Fibroblast of the aortic adventitia (primary cell): ENCODE measurements at regions not wholly inside any gene's neighbourhood (a gene's known extent, or its start where the extent isn't known, plus 50 kb on each side); places are given as distances from the start of the nearest gene placed in this dataset.
A peak's percentile ranks its signal among the peaks of the same experiment; 100 is the strongest.

ENCODE experiments used
- DNase-seq: peaks from one replicate; pipeline ENCODE4 v3.0.0-alpha.2; 2010; ENCODE audit warnings: low read depth
- H3K4me3 ChIP-seq: 2 replicates; pipeline ENCODE4 v1.5.1; 2011; ENCODE audit warnings: low read depth, mild to moderate bottlenecking, control low read depth, low read length, moderate library complexity
- CTCF ChIP-seq: IDR thresholded peaks from 2 replicates; pipeline ENCODE4 v1.5.1; 2011; ENCODE audit warnings: mild to moderate bottlenecking, low read length, control low read depth, inconsistent platforms; ENCODE audit not compliant: insufficient read depth

DNA sequence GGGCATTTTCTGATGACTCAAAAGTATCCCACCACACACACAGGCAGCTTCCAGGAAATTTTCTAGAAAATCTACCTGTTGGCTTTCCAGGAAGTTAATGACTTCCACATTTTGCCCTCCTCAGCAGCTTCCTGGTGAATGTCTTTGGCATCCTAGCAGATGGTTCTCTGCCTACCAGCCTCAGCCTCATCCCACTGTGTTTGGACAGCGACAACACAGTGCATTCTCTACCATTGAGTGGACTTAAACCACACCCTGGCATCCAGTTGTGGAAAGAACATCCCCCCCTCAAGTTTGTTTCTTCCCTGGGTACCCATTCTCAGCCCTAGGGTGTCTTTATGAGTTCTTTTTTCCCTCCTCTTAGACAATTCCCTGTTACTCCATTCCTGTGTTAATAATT lies 50.8 kb upstream of the GADL1 start:
- no peak for DNase-seq
- H3K4me3 ChIP-seq: no peak overlapping the region
- no peak for TF ChIP-seq CTCF

- DNase-seq: no peak
- H3K4me3 ChIP-seq: no peak overlapping the region
- TF ChIP-seq CTCF: no peak
Observed at GRCh38 chr3:30948426-30948825, 54.0 kb upstream of the GADL1 start.

GRCh38 chr3:30951826-30952225 lies 57.4 kb upstream of the GADL1 start:
- no peak for TF ChIP-seq CTCF
- DNase-seq: peak; percentile 9
- H3K4me3 ChIP-seq: no peak overlapping the region

- no peak for TF ChIP-seq CTCF
- DNase-seq: peak; percentile 45
Observed at GRCh38 chr3:30952786-30953185, 58.3 kb upstream of the GADL1 start.

DNA sequence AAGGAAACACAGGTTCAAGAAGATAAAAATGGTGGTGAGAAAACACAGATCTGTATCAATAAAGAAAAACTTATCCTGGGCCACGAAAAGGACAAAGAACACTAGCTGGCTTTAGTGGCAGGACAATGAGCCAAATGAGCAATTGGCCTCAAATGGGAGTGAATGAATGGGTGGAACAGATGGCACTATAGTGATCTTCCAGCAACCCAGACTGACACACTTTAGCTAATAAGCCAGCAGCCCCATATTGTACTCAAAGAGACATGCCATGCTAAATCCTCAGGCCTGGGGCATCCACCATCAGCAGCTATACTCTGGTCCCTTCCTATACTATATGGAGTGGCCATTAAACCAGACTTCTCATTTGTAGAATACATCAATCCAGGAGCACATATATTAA lies 60.0 kb upstream of the GADL1 start:
- no peak overlapping the region for H3K4me3 ChIP-seq
- TF ChIP-seq CTCF: no peak
- DNase-seq: no peak

More at GRCh38 chr3:30952786-30953185, 58.3 kb upstream of the GADL1 start:
- H3K4me3 ChIP-seq: no peak overlapping the region

DNA sequence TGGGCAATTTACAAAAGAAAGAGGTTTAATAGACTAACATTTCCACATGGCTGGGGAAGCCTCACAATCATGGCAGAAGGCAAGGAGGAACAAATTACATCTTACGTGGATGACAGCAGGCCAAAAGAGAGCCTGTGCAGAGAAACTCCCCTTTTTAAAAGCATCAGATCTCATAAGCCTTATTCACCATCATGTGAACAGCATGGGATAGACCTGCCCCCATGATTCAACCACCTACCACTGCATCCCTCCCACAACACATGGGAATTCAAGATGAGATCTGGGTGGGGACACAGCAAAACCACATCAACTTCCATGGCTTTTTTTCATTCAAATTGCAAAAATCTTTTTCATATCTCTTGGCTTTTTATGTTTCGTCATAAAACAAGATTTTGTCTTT lies 67.6 kb upstream of the GADL1 start:
- DNase-seq: peak; percentile 11
- no peak for TF ChIP-seq CTCF
- H3K4me3 ChIP-seq: no peak overlapping the region

DNA sequence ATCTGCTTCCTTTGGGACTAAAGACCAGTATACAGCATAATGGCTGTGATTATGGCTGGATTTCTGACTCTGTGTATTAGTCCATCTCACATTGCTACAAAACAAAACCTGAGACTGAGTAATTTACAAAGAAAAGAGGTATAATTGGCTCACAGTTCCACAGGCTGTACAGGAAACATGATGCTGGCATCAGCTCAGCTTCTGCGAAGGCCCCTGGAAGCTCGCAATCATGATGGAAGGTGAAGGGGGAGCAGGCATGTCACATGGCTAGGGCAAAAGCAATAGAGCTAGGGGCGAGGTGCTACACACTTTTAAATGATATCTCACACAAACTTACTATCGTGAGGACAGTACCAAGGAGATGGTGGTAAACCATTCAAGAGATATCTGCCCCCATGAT lies 68.0 kb upstream of the GADL1 start:
- no peak for DNase-seq
- TF ChIP-seq CTCF: no peak
- H3K4me3 ChIP-seq: no peak overlapping the region
